ENCODE measurements at regions not wholly inside any gene's neighbourhood (a gene's known extent, or its start where the extent isn't known, plus 50 kb on each side); places are given as distances from the start of the nearest gene placed in this dataset.
A peak's percentile ranks its signal among the peaks of the same experiment; 100 is the strongest.

DNA sequence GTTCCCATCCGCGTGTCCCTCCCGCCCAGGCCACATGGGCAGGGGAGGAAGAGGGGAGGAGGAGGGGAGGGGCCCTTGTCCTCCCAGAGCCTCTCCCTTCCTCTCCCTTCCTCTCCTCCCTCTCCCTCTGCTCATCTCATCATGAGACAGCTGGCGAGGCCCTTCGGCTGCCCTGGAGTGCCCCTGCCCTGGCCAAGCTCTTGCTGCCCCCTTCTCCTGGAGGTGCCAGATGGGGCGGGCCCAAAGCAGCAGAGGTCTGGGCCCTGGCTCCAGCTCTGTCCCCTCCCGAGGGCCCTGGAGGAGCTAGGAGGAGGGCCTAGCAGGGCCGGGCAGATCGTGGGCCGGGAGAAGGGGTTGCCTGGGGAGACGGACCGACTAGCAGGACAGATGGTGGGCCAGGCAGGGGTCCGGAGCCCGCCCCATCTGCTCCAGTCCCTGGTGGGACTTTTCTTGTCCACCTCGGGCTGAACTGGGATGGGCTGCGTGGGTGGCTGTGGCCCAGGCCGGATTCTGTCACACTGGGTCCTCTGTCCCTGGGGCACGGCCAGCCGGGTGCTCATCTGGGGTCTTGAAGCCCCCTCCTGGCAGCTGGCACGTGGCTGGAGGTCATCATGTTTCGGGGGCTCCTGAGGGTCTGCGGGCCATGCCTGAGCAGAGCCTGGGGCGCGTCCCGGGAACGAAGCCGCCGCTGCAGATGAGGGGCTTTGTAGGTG lies 183.4 kb downstream of the GOLGA6L6 start:
- Mint-ChIP-seq H3K4me3 (no peak overlapping the region), H3K9me3 (ENCODE audit: insufficient read depth) (no peaks in the 10 kb centered on the region), H3K27me3 (no peaks in the 10 kb centered on the region), H3K4me1 (no peaks in the 10 kb centered on the region), H3K27ac (no peak overlapping the region)
- H3K4me2 ChIP-seq (replicated peaks; ENCODE audit: low read depth, low read length, poor library complexity, severe bottlenecking) = no peak overlapping the region
- H3K9me3 ChIP-seq (ENCODE audit: control extremely low read depth in 1 of 3, control insufficient read depth in 2 of 3, insufficient read depth in 1 of 3, low read length in 2 of 3) = peaks cover 0 to 21% (median 0%) of the 10 kb centered on the region in 3 donors
- H2AFZ ChIP-seq (ENCODE audit: insufficient read depth, low read depth, low read length, poor library complexity, severe bottlenecking) = no peak overlapping the region
- H3K79me2 ChIP-seq (ENCODE audit: control insufficient read depth, insufficient read depth, low read length) = no peaks in the 10 kb centered on the region
- peaks cover 0 to 9% (median 2%) of the 10 kb centered on the region in 4 experiments for H3K27me3 ChIP-seq (replicated peaks in 1 of 4; ENCODE audit: control extremely low read depth in 1 of 4, control insufficient read depth in 3 of 4, insufficient read depth in 4 of 4, low read length in 3 of 4)
- TF ChIP-seq, protein P1, sequence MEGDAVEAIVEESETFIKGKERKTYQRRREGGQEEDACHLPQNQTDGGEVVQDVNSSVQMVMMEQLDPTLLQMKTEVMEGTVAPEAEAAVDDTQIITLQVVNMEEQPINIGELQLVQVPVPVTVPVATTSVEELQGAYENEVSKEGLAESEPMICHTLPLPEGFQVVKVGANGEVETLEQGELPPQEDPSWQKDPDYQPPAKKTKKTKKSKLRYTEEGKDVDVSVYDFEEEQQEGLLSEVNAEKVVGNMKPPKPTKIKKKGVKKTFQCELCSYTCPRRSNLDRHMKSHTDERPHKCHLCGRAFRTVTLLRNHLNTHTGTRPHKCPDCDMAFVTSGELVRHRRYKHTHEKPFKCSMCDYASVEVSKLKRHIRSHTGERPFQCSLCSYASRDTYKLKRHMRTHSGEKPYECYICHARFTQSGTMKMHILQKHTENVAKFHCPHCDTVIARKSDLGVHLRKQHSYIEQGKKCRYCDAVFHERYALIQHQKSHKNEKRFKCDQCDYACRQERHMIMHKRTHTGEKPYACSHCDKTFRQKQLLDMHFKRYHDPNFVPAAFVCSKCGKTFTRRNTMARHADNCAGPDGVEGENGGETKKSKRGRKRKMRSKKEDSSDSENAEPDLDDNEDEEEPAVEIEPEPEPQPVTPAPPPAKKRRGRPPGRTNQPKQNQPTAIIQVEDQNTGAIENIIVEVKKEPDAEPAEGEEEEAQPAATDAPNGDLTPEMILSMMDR (IDR thresholded peaks at IDR 0.05) = no peak
- no peak for TF ChIP-seq EZH2 (IDR thresholded peaks at IDR 0.05; ENCODE audit: borderline replicate concordance, insufficient read depth, low read depth, low read length, poor library complexity, severe bottlenecking)
- H3K9ac ChIP-seq (ENCODE audit: low read length) = no peak overlapping the region
- CTCF ChIA-PET = interaction anchor here (1.2 kb wide), 1 partner anchor 1865 kb away, joined by 4 read pairs; no protein-coding TSS in a partner anchor
- POLR2A ChIA-PET = no interaction called here
- no peaks in the 10 kb centered on the region for H3K36me3 ChIP-seq (replicated peaks in 1 of 2; ENCODE audit: control extremely low read depth in 1 of 2, control insufficient read depth in 1 of 2, extremely low read depth in 1 of 2, insufficient read depth in 2 of 2, low read length in 1 of 2)
- no peak for ATAC-seq (ENCODE audit: low read depth)
- intact Hi-C loops (cut with micrococcal nuclease) = no loop called here
- no peaks in the 10 kb centered on the region for H4K20me1 ChIP-seq (ENCODE audit: control insufficient read depth, insufficient read depth, low read length, poor library complexity, severe bottlenecking)
- 93% methylated on average over 27 of the region's 28 CpGs for WGBS (ENCODE audit: insufficient coverage)
- H3K4me1 ChIP-seq (ENCODE audit: control insufficient read depth in 2 of 2, insufficient read depth in 2 of 2, low read length in 2 of 2) = peaks cover 0 to 5% of the 10 kb centered on the region in 2 donors
- H3K27ac ChIP-seq (ENCODE audit: low read length in 2 of 2) = no peak overlapping the region
- no peak overlapping the region for H3K4me3 ChIP-seq (ENCODE audit: control extremely low read depth in 1 of 5, extremely low read depth in 1 of 5, insufficient read depth in 1 of 5, low read depth in 2 of 5, low read length in 4 of 5)
- peak; percentile 25 for DNase-seq

DNA sequence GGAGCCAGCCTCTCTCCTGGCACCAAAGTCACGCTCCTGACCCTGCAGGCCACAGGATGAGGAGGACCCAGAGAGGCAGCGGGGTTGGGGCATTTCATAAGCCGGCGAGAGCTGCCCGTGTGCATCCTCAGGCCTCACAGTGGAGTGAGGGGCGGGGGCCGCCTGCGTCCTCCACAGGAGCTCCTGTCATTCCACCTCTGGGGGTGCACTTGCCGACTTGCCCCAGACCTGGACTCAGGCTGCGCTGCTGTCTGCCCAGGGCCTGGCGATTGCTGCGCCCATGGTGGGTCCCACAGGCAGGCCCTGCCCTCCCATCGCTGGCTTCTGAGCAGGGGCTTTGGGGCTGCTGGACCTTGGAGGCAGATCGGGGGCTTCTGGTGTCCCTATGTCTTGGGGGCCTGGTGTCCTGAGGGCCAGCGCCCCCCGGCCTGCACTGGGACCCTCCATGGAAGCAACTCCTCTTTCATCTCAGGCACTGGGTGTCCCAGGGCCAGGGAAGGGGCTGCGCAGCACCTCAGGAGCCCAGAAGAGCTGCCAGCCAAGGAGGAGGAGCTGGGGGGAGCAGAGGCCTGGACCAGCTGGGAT lies 184.0 kb downstream of the GOLGA6L6 start:
- H2AFZ ChIP-seq (ENCODE audit: insufficient read depth, low read depth, low read length, poor library complexity, severe bottlenecking) = no peak overlapping the region
- intact Hi-C loops (cut with micrococcal nuclease) = no loop called here
- no peaks in the 10 kb centered on the region for H3K4me1 Mint-ChIP-seq
- H3K9me3 Mint-ChIP-seq (ENCODE audit: insufficient read depth) = no peaks in the 10 kb centered on the region
- H3K27ac Mint-ChIP-seq = no peak overlapping the region
- H4K20me1 ChIP-seq (ENCODE audit: control insufficient read depth, insufficient read depth, low read length, poor library complexity, severe bottlenecking) = no peaks in the 10 kb centered on the region
- no peaks in the 10 kb centered on the region for H3K36me3 ChIP-seq (replicated peaks in 1 of 2; ENCODE audit: control extremely low read depth in 1 of 2, control insufficient read depth in 1 of 2, extremely low read depth in 1 of 2, insufficient read depth in 2 of 2, low read length in 1 of 2)
- H3K79me2 ChIP-seq (ENCODE audit: control insufficient read depth, insufficient read depth, low read length) = no peaks in the 10 kb centered on the region
- no peak overlapping the region for H3K4me3 Mint-ChIP-seq
- H3K27me3 Mint-ChIP-seq = no peaks in the 10 kb centered on the region
- no peak overlapping the region for H3K27ac ChIP-seq (ENCODE audit: low read length in 2 of 2)
- ChIA-PET CTCF (interaction anchor here (0.9 to 1.8 kb wide), 3 partner anchors 10 to 1866 kb away, joined by 3 to 4 read pairs (median 4); no protein-coding TSS in a partner anchor), POLR2A (no interaction called here)
- TF ChIP-seq, protein P1 (IDR thresholded peaks at IDR 0.05) = no peak
- TF ChIP-seq EZH2 (IDR thresholded peaks at IDR 0.05; ENCODE audit: borderline replicate concordance, insufficient read depth, low read depth, low read length, poor library complexity, severe bottlenecking) = no peak
- H3K9ac ChIP-seq (ENCODE audit: low read length) = no peak overlapping the region
- ATAC-seq (ENCODE audit: low read depth) (no peak), DNase-seq (peak; percentile 32)
- H3K9me3 ChIP-seq (ENCODE audit: control extremely low read depth in 1 of 3, control insufficient read depth in 2 of 3, insufficient read depth in 1 of 3, low read length in 2 of 3) = peaks cover 0 to 22% (median 0%) of the 10 kb centered on the region in 3 donors
- peaks cover 0 to 9% (median 2%) of the 10 kb centered on the region in 4 experiments for H3K27me3 ChIP-seq (replicated peaks in 1 of 4; ENCODE audit: control extremely low read depth in 1 of 4, control insufficient read depth in 3 of 4, insufficient read depth in 4 of 4, low read length in 3 of 4)
- no peak overlapping the region for H3K4me3 ChIP-seq (ENCODE audit: control extremely low read depth in 1 of 5, extremely low read depth in 1 of 5, insufficient read depth in 1 of 5, low read depth in 2 of 5, low read length in 4 of 5)
- H3K4me1 ChIP-seq (ENCODE audit: control insufficient read depth in 2 of 2, insufficient read depth in 2 of 2, low read length in 2 of 2) = peaks cover 0 to 5% of the 10 kb centered on the region in 2 donors
- no peak overlapping the region for H3K4me2 ChIP-seq (replicated peaks; ENCODE audit: low read depth, low read length, poor library complexity, severe bottlenecking)
- WGBS (ENCODE audit: insufficient coverage) = 92% methylated on average over 17 of the region's 17 CpGs
